ENCODE measurements at regions not wholly inside any gene's neighbourhood (a gene's known extent, or its start where the extent isn't known, plus 50 kb on each side); places are given as distances from the start of the nearest gene placed in this dataset.

DNA sequence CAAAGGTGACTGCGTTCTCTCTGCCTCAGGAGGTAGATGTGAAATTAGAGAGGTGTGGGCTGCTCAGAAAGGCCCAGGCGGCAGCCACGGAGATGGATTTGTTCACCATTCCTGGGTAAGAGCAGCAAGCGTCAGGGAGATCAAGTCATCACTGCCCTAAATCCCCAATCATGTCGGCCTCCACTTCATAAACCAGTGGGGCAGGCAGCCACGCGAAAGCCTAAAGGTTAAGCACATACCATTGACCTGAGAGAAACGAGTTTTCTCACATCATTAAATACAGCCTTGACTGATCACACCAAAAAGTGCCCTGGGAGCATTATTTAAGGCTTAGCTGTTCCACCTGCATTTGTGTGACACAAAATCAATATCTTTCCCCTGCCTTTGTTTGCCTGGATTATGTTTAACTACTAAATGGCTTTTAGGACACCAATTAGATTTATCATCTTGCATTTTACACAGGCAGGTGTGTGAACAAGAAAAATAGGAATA lies 50.7 kb upstream of the FOXB1 start:
- no peak for DNase-seq
- in situ Hi-C loops (cut with MboI; ENCODE audit: low pct_unique_long_range_greater_than_20kb, low sequenced_read_pairs): no loop called here

DNA sequence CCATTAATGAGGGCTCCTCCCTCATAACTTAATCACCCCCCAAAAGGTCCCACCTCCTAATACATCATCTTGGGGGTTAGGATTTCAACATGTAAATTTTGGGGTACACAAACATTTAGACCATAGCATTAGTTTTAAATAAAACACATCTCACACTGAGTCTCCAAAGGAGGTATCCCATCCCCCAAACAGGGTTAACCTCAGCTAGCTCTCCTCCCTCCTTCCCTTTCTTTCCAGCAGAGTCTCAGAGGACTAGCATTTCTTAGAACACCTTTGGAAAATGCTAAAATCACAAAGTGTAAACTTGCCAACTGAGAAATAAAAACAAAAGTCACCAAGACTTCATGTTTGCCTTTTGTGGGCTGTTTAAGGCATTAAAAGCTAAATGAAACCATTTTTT lies 51.2 kb upstream of the FOXB1 start:
- DNase-seq: no peak
- in situ Hi-C loops (cut with MboI; ENCODE audit: low pct_unique_long_range_greater_than_20kb, low sequenced_read_pairs): no loop called here

DNA sequence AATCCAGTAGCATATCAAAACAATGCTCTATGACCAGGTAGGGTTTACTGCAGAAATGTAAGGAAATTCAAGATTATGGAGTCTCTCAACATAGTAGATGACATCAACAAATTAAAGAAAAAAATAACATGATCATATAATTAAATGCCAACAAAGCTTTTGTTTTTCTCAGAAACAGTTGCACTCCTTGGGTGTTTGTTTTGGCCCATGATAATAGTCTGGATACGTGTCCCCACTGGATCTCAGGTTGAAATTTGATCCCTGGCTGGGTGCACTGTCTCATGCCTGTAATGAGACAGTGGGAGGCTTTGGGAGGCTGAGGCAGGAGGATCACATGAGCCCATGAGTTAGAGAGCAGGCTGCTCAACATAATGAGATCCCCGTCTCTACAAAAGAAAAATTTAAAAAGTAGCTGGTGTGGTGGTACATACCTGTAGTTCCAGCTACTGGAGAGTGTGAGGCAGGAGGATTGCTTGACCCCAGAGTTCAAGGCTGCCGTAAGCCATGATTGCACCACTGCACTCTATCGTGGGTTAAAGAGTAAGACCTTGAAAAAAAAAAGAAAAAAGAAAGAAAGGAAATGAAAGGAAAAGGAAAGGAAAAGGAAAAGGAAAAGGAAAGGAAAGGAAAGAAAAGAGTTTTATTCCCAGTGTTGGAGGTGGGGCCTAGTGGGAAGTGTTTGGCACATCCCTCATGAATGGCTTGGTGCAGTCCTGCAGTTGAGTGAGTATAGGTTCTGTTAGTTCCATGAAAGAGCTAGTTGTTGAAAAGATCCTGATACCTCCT lies 53.3 kb upstream of the FOXB1 start:
- in situ Hi-C loops (cut with MboI; ENCODE audit: low pct_unique_long_range_greater_than_20kb, low sequenced_read_pairs): no loop called here
- no peak for DNase-seq

DNA sequence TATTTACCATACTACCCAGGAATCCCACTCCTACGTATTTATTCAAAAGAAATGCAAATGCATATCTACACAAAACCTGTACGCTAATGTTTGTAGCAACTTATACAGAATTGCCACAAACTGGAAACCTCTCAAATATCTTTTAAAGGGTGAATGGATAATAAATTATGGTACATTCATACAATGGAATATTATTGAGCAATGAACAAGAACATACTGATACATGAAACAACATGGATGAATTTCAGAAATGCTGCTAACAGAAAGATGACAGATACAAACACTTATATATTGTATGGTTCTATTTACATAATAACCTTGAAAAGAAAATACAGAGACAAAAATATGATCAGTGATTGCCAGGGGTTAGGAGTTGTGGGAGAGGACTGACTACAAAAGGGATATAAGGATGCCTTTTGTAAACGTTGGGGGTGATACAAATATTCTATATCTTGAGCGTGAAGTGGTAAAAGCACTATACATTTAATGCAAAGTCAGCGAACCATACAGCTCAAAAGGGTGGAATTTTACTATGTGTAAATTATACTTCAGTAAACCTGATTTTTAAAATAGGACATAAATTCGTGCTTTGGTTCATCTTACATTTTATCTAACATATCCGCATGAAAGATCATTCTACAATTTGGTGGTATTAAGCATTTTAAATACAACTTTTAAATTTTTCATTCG lies 55.0 kb upstream of the FOXB1 start:
- no peak for DNase-seq
- in situ Hi-C loops (cut with MboI; ENCODE audit: low pct_unique_long_range_greater_than_20kb, low sequenced_read_pairs): no loop called here

DNA sequence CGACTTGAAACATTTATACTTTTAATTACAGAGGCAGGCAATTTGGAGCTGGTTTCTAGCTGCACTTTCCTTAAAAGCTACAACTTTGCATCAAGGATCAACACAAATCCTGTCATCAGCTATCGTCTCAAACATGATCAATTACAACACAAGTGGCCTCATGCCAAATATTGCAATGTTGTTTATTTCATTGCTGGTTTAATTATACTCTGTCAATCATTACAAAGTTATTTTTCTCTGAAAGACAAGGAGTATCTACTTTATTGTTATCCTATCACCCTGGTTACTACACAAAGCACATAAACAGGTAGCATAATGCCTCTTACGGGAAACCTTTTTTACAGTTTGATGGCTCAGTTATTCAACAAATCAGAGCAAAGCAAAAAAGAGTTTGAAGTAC lies 58.0 kb upstream of the FOXB1 start:
- in situ Hi-C loops (cut with MboI; ENCODE audit: low pct_unique_long_range_greater_than_20kb, low sequenced_read_pairs): no loop called here
- no peak for DNase-seq

DNA sequence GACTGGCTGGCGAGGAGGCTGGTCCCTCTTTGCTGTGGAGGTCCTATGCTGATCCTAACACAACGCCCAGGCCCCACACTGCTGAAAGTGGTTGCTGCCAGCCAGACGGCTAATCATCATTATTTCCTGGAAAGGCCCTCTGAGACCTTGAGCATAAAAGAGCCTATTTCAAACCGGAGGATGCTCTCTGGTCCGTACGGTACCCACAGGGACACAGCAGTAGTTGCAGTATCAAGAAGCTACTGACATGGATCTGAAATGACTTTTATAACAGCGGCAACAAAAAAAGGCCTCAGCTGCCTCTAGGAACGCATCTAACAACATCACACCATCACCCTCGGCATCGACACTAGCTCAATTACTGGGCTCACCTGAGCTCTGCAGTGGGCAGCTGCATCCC lies 59.1 kb upstream of the FOXB1 start:
- no peak for DNase-seq
- in situ Hi-C loops (cut with MboI; ENCODE audit: low pct_unique_long_range_greater_than_20kb, low sequenced_read_pairs): no loop called here

DNA sequence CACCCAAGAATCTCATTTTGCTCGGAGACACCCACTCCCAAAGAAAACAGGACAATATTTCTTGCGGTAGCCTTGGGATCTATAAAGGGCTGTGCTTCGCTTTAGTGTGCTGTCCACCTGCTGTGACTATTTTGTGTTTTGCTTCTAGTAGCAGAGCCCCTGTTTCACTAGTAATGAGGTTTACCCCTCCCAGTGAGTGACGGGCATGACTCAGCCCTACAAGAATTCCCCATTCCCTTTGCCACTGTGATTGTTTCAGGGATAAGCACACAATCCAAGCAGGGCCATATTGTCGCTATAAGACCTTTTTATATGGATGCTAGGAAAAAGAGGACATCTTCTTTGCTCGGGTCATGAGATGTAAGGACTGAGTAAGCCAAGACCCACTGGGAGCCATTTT lies 62.5 kb upstream of the FOXB1 start:
- in situ Hi-C loops (cut with MboI; ENCODE audit: low pct_unique_long_range_greater_than_20kb, low sequenced_read_pairs): no loop called here
- no peak for DNase-seq

DNA sequence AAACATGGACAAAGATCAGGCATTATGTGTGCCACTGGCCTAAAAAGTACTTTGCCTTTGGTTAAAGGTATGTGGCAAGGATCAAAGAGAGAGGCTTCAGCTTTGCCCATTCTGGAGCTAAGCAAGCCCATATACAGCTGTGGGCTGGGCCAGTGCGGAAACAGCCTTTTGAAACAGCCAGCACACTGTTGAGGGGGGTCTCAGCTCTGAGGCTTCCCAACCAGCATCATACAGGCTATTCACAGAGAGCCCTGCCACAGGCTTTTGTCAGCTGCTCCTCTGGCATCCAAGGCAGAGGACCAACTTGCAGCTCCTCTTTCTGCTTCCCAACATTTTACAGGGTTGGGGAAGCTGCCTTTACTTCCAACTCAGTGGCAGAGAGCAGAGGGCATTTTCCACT lies 63.2 kb upstream of the FOXB1 start:
- DNase-seq: no peak
- in situ Hi-C loops (cut with MboI; ENCODE audit: low pct_unique_long_range_greater_than_20kb, low sequenced_read_pairs): no loop called here

DNA sequence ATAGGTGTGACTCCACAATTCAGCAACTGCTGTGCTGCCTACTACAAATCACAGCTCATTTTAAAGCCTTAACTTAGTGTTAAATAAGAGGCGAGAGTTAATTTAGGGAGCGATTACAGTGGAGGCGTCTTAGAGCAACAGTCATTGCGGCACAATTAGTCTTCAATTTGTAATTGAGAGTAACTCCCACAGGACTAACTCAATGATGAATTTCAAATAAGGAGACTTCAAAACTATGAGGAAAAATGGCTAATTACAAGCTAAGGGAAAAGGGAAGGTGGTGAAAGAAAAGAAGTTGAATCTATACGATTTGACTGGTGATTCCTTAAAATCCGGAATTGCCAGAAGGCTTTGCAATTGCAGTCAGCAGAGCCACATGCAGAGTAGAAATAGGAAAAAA lies 63.7 kb upstream of the FOXB1 start:
- DNase-seq: no peak
- in situ Hi-C loops (cut with MboI; ENCODE audit: low pct_unique_long_range_greater_than_20kb, low sequenced_read_pairs): no loop called here

DNA sequence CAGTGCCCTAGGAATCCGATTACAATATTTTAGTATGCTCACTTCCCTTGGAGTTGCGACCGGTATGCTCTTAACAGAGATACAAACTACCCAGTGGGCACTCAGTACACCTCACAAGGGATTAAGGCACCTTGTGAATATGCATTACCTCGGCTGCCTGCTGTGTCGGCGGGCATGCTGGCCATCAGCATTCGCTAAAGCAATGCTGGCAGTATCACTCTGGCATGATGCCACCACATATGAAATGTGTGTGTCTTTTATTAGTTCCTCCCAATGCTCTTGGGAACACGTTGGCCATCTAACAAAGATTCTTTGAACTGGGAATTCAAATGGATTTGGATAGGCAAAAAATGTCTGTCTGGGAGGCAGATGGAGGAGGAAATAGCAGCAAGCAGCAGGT lies 67.4 kb upstream of the FOXB1 start:
- DNase-seq: no peak
- in situ Hi-C loops (cut with MboI; ENCODE audit: low pct_unique_long_range_greater_than_20kb, low sequenced_read_pairs): no loop called here

DNA sequence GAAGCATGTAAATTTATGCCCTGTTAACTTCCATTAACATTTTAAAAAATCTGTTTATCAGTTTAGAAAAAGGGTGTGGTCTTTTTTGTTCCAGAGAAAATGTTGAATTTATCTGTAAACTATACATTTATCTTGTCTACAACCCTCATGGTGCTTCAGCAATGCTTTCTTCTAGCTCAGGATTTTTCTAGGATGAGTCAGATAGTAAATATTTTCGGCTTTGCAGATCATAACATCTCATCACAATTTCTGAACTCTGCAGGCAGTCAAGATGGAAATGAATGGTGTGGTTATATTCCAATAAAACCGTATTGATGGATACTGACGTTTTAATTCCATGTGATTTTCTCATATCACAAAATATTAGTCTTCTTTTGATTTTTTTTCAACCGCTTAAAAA lies 70.5 kb upstream of the FOXB1 start:
- in situ Hi-C loops (cut with MboI; ENCODE audit: low pct_unique_long_range_greater_than_20kb, low sequenced_read_pairs): no loop called here
- DNase-seq: no peak

DNA sequence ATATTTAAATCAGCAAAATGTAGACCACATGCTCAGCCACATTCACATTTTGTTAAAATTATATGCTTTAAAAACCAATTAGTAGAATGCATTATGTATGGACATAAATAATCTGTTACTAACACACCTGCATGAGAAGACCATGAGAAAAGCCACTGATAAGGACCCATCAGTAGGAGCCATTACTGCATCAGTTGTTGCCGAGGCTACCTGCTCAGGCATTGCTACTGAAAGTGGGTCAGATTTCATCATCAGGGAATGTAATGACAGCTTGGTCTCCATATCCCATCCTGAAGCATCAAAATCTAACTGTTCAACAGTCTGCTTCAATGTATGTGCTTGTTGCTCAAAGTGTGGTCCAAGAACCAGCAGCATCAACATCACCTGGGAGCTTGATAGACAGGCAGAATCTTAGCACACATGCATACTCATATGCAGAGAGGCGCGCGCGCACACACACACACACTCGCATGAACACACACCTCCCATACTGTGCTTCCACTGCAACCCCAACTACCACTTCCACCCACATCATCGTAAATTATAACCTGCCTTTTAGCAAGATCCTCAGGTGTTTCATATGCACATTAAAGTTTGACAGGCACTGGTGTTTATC lies 72.4 kb upstream of the FOXB1 start:
- DNase-seq: no peak
- in situ Hi-C loops (cut with MboI; ENCODE audit: low pct_unique_long_range_greater_than_20kb, low sequenced_read_pairs): no loop called here

DNA sequence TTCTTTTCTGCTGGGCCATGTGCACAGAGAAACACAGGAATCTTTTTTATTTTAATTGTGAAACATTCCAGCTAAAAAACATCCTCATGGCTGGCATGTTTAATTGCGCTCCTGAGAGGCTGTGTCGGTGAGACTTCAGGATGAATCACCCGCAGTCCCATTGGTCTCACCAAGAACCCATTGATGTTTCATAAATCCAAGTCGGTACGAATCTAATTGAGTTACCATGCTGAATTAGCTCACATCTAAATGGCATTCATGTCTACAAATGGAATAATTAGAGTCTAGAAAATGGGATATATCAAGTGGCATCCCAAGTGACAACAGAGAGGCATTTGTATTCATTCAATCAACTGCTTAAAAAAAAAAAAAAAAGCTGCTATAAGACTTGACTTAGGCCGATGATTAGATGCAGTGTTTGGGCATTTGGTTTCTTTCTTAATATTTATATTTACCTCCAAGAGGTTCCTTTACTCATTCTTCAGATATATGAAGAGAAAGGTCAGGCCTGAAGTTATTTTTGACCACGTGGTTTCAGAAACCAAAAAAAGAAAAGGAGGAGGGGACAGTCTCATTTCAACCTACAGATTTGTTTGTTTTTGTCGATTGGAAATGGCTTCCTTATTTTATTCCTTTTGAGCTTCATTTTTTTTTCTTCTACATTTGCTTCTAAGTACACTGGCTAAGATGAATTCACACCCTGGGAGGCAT lies 79.1 kb upstream of the FOXB1 start:
- DNase-seq: no peak
- in situ Hi-C loops (cut with MboI; ENCODE audit: low pct_unique_long_range_greater_than_20kb, low sequenced_read_pairs): no loop called here

DNA sequence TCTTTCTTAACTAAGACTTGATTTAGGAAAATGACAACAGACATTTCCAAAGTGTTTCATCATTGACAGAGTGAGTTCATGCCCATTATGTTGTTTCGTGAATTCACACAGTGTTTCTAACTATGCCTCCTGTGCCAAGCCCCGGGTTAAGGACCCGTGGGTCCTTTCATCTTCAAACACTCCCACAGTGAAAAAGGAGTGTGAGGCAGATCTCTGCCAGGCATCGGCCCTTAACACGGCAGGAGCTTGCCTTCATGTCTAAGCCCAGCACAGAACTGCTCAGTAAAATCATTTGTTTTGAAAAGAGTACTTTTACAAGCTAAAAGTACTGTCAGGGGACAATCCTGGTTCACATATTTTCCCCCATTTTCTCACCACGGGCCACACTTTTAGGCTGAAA lies 80.0 kb upstream of the FOXB1 start:
- no peak for DNase-seq
- in situ Hi-C loops (cut with MboI; ENCODE audit: low pct_unique_long_range_greater_than_20kb, low sequenced_read_pairs): no loop called here

DNA sequence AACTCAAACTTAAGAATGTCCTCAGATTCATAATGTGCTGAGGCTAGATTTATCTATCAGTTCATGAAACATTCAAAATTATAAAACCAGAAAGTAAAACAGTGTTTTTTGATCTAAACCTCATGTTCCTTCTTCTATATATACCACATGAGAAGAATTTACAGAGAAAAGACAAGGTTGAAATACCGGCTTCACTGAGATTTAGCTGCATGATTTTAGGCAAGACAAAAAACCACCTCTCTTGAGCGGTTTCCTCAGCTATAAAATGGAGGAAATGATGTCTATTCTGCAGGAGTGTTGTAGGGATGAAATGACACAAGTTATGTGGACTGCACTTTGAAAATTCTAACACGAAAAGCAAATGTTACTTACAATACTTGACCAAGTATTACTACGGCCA lies 80.6 kb upstream of the FOXB1 start:
- in situ Hi-C loops (cut with MboI; ENCODE audit: low pct_unique_long_range_greater_than_20kb, low sequenced_read_pairs): no loop called here
- no peak for DNase-seq

DNA sequence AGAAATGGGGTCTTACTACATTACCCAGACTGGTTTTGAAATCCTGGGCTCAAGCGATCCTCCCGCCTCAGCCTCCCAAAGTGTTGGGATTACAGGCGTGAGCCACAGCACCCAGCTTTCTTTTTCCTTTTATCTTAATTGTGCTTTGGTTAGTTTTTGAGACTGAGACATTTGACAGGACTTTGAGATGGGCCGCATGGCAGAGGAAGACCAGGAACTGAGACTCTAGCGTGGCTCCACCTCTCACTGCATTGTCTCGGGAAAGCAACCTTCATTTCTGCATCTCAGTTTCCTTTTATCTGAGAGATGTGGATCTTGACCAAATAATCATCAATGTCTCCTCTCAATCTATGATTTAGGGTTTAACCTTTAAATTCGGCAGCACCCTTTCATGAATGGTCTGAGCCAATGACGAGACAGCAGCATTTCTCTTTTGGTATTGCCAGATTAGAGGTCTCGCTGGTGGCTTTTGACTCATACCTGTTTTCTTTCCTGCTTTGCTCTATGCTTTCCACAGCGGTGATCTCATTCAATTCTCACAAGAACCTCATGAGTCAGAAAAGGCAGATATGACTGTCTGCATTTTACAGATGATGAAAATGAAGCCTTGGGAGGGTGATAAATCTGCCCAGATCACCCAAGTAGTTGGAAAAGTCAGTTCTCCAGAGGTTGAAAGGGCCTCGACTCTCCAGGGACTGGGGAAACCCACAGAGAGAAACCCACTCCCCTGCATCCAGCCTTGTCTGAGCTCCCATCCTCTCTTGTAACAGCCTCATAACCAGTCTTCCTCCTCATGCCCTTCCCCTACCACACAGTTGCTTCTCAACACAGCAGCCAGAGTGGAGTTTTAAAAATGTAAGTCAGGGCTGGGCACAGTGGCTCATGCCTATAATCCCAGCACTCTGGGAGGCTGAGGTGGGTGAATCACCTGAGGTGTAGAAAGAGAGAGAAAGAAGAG lies 84.8 kb upstream of the FOXB1 start:
- in situ Hi-C loops (cut with MboI; ENCODE audit: low pct_unique_long_range_greater_than_20kb, low sequenced_read_pairs): no loop called here
- DNase-seq: no peak

DNA sequence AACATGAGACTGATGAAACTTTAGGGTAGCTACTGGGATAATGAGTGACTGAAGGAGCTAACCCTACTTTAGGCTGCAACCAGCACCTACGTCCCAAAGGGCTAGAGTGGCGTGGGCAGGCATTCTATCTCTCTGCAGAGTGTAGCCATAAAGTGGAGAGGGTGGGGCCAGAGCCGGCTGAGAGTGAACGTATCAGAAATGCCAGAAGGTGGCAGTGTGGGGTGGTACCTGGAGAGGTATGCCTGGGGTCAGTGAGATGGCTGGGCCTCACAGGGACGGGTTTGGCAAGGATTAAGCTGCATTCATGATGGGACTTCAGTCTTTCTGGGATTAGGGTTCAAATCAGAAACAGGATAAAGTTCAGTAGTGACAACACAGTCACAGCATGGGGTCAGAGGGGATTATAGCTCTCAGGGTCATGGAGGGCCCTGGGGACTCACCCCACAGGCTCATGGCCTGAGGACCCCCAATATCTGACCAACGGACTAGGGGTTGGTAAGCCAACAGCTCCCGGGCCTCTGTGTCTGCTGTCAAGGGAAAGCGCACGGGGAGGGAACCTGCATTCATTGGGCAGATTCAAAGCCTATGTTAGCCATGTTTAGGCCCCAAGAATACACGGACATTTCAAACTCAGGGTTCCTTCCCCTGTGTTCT lies 86.5 kb upstream of the FOXB1 start:
- in situ Hi-C loops (cut with MboI; ENCODE audit: low pct_unique_long_range_greater_than_20kb, low sequenced_read_pairs): no loop called here
- peak; percentile 80 for DNase-seq

DNA sequence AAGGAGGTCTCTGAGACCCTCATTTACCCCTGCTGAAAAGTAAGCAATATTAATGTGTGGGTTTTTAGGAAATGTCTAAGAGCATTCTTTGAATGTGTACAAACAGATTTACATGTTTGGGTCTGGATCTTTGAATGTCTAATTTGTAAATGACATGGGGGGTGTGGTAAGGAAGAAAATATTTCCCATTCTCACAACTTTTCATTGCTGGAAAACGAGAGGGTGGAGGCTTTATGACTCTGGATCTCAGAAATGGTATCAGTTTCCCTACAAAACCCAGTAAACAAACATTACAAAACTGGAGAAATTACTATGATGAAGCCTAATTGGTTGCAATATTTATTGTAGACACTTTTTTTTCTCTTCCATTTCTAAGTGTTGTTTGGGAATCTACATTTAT lies 98.1 kb upstream of the FOXB1 start:
- in situ Hi-C loops (cut with MboI; ENCODE audit: low pct_unique_long_range_greater_than_20kb, low sequenced_read_pairs): no loop called here
- no peak for DNase-seq
